K562 (cell line): ENCODE measurements at regions not wholly inside any gene's neighbourhood (a gene's known extent, or its start where the extent isn't known, plus 50 kb on each side); places are given as distances from the start of the nearest gene placed in this dataset.

Source experiments
- ARID1B ChIP-seq: fragments of 450-650 bp; IDR thresholded peaks from 2 replicates; pipeline ENCODE4 v1.6.1; 2016; ENCODE audit warnings: antibody characterized with exemption, mild to moderate bottlenecking, inconsistent platforms
- COPS2 ChIP-seq: fragments of 450-650 bp; conservative IDR thresholded peaks from 2 replicates; pipeline ENCODE4 v1.6.1; 2016; ENCODE audit warnings: mild to moderate bottlenecking, moderate library complexity
- GABPB2 ChIP-seq: fragments of 250-450 bp; sonication (Bioruptor Pico); conservative IDR thresholded peaks from 2 replicates; pipeline ENCODE4 v1.5.1; 2021; ENCODE audit warnings: mild to moderate bottlenecking
- GTF2A2 ChIP-seq: IDR thresholded peaks from 2 replicates; pipeline ENCODE4 v1.6.1; 2016; ENCODE audit warnings: mild to moderate bottlenecking, missing genetic modification characterization, missing compliant biosample characterization
- KDM4B ChIP-seq, 2 experiments: fragments of 450-650 bp in 1 of 2; sonication (generic) in 1 of 2; IDR thresholded peaks; 2 replicates each; pipeline ENCODE4 v1.6.1; 2016 to 2017; ENCODE audit warnings: borderline replicate concordance in 2 of 2, antibody characterized with exemption in 1 of 2, low read depth in 1 of 2, mild to moderate bottlenecking in 1 of 2
- KLF10 ChIP-seq: fragments of 250-450 bp; sonication (Bioruptor Pico); IDR thresholded peaks from 2 replicates; pipeline ENCODE4 v1.6.1; 2021; ENCODE audit warnings: matching md5 sums
- LARP7 ChIP-seq: fragments of 450-650 bp; IDR thresholded peaks from 2 replicates; pipeline ENCODE4 v1.6.1; 2016
- MCM5 ChIP-seq: fragments of 450-650 bp; IDR thresholded peaks from 2 replicates; pipeline ENCODE4 v1.6.1; 2016; ENCODE audit warnings: low read depth
- MTF1 ChIP-seq: fragments of 250-450 bp; sonication (Bioruptor Pico); IDR thresholded peaks from 2 replicates; pipeline ENCODE4 v1.9.0; 2021; ENCODE audit warnings: moderate library complexity, mild to moderate bottlenecking, inconsistent platforms, borderline replicate concordance
- NCOA1 ChIP-seq: fragments of 450-650 bp; IDR thresholded peaks from 2 replicates; pipeline ENCODE4 v1.6.1; 2016; ENCODE audit warnings: low read depth
- NFIC ChIP-seq: fragments of 450-650 bp; IDR thresholded peaks from 2 replicates; pipeline ENCODE4 v1.6.1; 2017; ENCODE audit warnings: mild to moderate bottlenecking, inconsistent platforms
- NUFIP1 ChIP-seq: fragments of 450-650 bp; IDR thresholded peaks from 2 replicates; pipeline ENCODE4 v1.6.1; 2018; ENCODE audit not compliant: partially characterized antibody
- RBM25 ChIP-seq: fragments of 200-400 bp; formaldehyde crosslinking; IDR thresholded peaks from 2 replicates; pipeline ENCODE4 v1.6.1; 2018; ENCODE audit warnings: low read length, low read depth, moderate library complexity; ENCODE audit not compliant: severe bottlenecking
- SMARCC2 ChIP-seq: fragments of 450-650 bp; IDR thresholded peaks from 2 replicates; pipeline ENCODE4 v1.6.1; 2017; ENCODE audit warnings: antibody characterized with exemption, moderate library complexity, mild to moderate bottlenecking, low read depth
- ZEB2 ChIP-seq: fragments of 450-650 bp; IDR thresholded peaks from 2 replicates; pipeline ENCODE4 v1.6.1; 2016
- ZFP30 ChIP-seq: fragments of 250-450 bp; sonication (Bioruptor Pico); IDR thresholded peaks from 2 replicates; pipeline ENCODE4 v1.8.0; 2022; ENCODE audit warnings: moderate library complexity, mild to moderate bottlenecking, inconsistent platforms, borderline replicate concordance
- ZFX ChIP-seq: sonication (generic); formaldehyde crosslinking; IDR thresholded peaks from 2 replicates; pipeline ENCODE4 v1.8.0; 2022; ENCODE audit warnings: mild to moderate bottlenecking, missing genetic modification reagents, moderate library complexity
- ZNF124 ChIP-seq: sonication (generic); formaldehyde crosslinking; IDR thresholded peaks from 2 replicates; pipeline ENCODE4 v1.8.1; 2022; ENCODE audit warnings: missing genetic modification reagents
- ZNF133 ChIP-seq: fragments of 250-450 bp; sonication (Bioruptor Pico); IDR thresholded peaks from 2 replicates; pipeline ENCODE4 v1.4.0; 2020; ENCODE audit warnings: mild to moderate bottlenecking
- TF ChIP-seq, protein P1 (sequence below): fragments of 250-450 bp; sonication (Bioruptor Pico); IDR thresholded peaks from 2 replicates; pipeline ENCODE4 v1.8.0; 2022; ENCODE audit warnings: inconsistent platforms
- TF ChIP-seq, protein P2 (sequence below): fragments of 250-450 bp; sonication (Bioruptor Pico); IDR thresholded peaks from 2 replicates; pipeline ENCODE4 v1.5.0; 2021; ENCODE audit warnings: mild to moderate bottlenecking, moderate library complexity
- TF ChIP-seq, protein P3 (sequence below): fragments of 200-400 bp; formaldehyde crosslinking; IDR thresholded peaks from 2 replicates; pipeline ENCODE4 v1.6.1; 2017; ENCODE audit warnings: mild to moderate bottlenecking, low read depth, low read length, moderate library complexity
- TF ChIP-seq, protein P4 (sequence below): fragments of 450-650 bp; formaldehyde crosslinking; IDR thresholded peaks from 2 replicates; pipeline ENCODE4 v1.4.0; 2020; ENCODE audit warnings: mild to moderate bottlenecking, mixed read lengths

DNA sequence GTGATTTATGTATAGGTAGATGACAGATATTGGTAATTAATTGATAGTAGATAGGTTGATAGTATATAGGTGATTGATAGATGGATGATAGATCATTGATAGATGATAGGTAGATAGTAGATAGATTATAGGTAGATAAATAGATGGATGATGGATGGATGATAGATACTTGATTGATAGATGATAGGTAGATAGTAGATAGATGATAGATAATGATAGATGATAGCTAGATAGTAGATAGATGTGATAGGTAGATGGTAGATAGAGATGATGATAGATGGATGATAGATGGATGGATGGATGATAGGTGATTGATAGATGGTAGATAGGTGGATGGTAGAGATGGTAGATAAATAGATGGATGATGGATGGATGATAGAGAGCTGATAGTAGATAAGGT is 62.0 kb upstream of the SAMD11 start (continued):
- TF ChIP-seq, protein P1, sequence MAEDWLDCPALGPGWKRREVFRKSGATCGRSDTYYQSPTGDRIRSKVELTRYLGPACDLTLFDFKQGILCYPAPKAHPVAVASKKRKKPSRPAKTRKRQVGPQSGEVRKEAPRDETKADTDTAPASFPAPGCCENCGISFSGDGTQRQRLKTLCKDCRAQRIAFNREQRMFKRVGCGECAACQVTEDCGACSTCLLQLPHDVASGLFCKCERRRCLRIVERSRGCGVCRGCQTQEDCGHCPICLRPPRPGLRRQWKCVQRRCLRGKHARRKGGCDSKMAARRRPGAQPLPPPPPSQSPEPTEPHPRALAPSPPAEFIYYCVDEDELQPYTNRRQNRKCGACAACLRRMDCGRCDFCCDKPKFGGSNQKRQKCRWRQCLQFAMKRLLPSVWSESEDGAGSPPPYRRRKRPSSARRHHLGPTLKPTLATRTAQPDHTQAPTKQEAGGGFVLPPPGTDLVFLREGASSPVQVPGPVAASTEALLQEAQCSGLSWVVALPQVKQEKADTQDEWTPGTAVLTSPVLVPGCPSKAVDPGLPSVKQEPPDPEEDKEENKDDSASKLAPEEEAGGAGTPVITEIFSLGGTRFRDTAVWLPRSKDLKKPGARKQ: no peak
- TF ChIP-seq ARID1B: peak; percentile 27; the same call in 1 of the 2 replicates
- no peak for TF ChIP-seq NUFIP1
- TF ChIP-seq COPS2: no peak
- no peak for TF ChIP-seq ZFP30 (CRISPR knock-in tag)
- TF ChIP-seq ZEB2: peak; percentile 75; the same call in 1 of the 2 replicates
- TF ChIP-seq, protein P2, sequence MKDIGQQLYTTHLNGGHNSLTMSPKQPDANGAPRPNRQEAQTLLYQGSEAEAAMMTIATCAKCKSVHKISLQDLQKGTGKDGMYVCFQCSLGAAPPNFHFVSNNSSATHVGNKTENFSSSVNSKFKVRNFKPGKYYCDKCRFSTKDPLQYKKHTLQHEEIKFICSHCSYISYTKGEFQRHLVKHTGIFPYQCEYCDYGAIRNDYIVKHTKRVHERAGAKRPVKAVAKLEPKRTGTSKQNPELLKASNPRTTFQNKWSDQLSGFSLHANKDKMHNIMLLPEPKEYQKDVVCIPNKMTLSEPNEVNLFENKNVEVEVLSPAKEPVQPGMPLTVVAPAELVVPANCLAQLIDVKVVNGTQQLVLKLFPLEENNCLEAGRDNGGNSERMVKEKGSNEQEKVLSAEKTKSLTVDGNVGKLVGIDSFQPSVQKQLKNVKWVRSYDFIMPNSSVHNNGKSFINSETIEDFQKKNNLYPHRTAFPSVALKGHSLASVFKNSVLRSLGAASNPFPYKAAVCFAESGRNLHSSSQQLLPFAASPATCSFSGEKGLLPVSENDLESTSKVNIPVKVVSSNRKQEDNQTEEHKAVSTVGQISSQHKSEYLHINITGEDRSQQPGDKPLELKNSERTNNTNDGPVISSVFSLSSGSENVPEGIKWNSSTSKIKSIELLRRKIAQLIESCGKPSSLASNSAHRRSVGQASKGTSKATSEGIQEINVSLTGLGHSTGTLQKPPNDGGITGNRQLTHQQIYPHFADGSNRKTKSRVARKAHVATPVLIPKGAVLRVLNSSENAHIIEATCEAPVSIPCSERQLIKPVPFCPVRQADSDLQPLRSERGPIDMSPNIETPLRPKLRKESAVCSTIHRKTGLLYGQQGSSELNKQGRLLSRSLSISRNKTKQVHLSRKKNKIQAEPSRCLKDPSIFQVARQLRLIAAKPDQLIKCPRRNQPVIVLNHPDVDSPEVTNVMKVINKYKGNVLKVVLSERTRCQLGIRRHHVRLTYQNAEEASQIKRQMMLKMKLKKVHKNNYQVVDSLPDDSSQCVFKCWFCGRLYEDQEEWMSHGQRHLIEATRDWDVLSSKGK: no peak
- TF ChIP-seq RBM25: no peak
- no peak for TF ChIP-seq ZNF124 (CRISPR knock-in tag)
- no peak for TF ChIP-seq ZNF133
- no peak for TF ChIP-seq MCM5
- TF ChIP-seq, protein P3, sequence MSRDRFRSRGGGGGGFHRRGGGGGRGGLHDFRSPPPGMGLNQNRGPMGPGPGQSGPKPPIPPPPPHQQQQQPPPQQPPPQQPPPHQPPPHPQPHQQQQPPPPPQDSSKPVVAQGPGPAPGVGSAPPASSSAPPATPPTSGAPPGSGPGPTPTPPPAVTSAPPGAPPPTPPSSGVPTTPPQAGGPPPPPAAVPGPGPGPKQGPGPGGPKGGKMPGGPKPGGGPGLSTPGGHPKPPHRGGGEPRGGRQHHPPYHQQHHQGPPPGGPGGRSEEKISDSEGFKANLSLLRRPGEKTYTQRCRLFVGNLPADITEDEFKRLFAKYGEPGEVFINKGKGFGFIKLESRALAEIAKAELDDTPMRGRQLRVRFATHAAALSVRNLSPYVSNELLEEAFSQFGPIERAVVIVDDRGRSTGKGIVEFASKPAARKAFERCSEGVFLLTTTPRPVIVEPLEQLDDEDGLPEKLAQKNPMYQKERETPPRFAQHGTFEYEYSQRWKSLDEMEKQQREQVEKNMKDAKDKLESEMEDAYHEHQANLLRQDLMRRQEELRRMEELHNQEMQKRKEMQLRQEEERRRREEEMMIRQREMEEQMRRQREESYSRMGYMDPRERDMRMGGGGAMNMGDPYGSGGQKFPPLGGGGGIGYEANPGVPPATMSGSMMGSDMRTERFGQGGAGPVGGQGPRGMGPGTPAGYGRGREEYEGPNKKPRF: no peak
- no peak for TF ChIP-seq MTF1 (CRISPR knock-in tag)
- no peak for TF ChIP-seq KLF10 (CRISPR knock-in tag)
- TF ChIP-seq GABPB2 (CRISPR knock-in tag): no peak
- TF ChIP-seq NFIC: peak; percentile 21; the same call in 1 of the 2 replicates
- TF ChIP-seq KDM4B (IDR thresholded peaks at IDR 0.05; ENCODE audit: borderline replicate concordance in 2 of 2, low read depth in 1 of 2): 0 out of 4 replicates have a peak, but pooled peaks of 1 of the 2 experiments have one; percentile 73
- no peak for TF ChIP-seq ZFX (CRISPR knock-in tag)
- TF ChIP-seq, protein P4, sequence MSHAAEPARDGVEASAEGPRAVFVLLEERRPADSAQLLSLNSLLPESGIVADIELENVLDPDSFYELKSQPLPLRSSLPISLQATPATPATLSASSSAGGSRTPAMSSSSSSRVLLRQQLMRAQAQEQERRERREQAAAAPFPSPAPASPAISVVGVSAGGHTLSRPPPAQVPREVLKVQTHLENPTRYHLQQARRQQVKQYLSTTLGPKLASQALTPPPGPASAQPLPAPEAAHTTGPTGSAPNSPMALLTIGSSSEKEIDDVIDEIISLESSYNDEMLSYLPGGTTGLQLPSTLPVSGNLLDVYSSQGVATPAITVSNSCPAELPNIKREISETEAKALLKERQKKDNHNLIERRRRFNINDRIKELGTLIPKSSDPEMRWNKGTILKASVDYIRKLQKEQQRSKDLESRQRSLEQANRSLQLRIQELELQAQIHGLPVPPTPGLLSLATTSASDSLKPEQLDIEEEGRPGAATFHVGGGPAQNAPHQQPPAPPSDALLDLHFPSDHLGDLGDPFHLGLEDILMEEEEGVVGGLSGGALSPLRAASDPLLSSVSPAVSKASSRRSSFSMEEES (CRISPR knock-in tag): no peak
- no peak for TF ChIP-seq GTF2A2 (tag)
- no peak for TF ChIP-seq NCOA1
- no peak for TF ChIP-seq SMARCC2
- 0 out of 2 replicates have a peak, but pooled peaks have one; percentile 26 for TF ChIP-seq LARP7
